ENCODE measurements at regions not wholly inside any gene's neighbourhood (a gene's known extent, or its start where the extent isn't known, plus 50 kb on each side); places are given as distances from the start of the nearest gene placed in this dataset.

DNA sequence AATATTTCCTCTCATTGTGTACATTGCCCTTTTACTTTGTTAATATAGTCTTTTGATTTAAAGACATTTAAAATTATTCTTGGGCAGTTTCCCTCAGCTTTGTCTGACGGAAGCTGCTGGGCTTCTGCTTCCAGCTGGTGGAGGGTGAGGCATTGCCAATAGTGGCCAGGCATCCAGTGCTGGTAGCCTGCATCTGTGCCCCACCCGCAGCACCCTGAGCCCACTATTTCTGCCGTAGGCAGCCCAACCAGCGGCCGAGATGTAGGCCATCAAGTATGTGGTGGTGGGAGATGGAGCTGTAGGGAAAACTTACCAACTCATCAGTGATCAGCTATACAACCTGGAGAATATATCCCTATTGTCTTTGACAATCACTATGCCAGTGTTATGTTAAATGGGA is 226.0 kb upstream of the SYNCRIP start:
- H3K9me3 ChIP-seq (ENCODE audit: control insufficient read depth, insufficient read depth, low read depth, low read length) = no peaks in the 10 kb centered on the region
- TF ChIP-seq EZH2 (IDR thresholded peaks at IDR 0.05; ENCODE audit: low read length, missing control alignments) = no peak
- TF ChIP-seq CTCF (conservative IDR thresholded peaks at IDR 0.05 in 1 of 2, IDR thresholded peaks at IDR 0.05 in 1 of 2; ENCODE audit: low read depth in 1 of 2, low read length in 2 of 2) = no peak
- no peaks in the 10 kb centered on the region for H3K36me3 ChIP-seq (ENCODE audit: control insufficient read depth, insufficient read depth, low read length)
- H3K4me2 ChIP-seq (ENCODE audit: extremely low read depth, insufficient read depth, low read length) = no peak overlapping the region
- no peak overlapping the region for H2AFZ ChIP-seq (ENCODE audit: low read length)
- no peaks in the 10 kb centered on the region for H3K27me3 ChIP-seq (ENCODE audit: control insufficient read depth, insufficient read depth, low read length)
- H3K9ac ChIP-seq (ENCODE audit: insufficient read depth, low read length) = no peak overlapping the region
- H3K4me3 ChIP-seq (replicated peaks in 1 of 4; ENCODE audit: control extremely low read depth in 1 of 4, insufficient read depth in 1 of 4, low read depth in 3 of 4, low read length in 4 of 4) = no peak overlapping the region
- H3K79me2 ChIP-seq (ENCODE audit: control insufficient read depth, insufficient read depth, low read length) = no peaks in the 10 kb centered on the region
- H3K27ac ChIP-seq (ENCODE audit: insufficient read depth, low read length) = no peak overlapping the region
- H4K20me1 ChIP-seq (ENCODE audit: control insufficient read depth, extremely low read depth, insufficient read depth, low read length) = no peaks in the 10 kb centered on the region
- DNase-seq (ENCODE audit: low read depth in 2 of 2) = no peak
- no peaks in the 10 kb centered on the region for H3K4me1 ChIP-seq (ENCODE audit: control insufficient read depth, extremely low read depth, insufficient read depth, low read length)

GRCh38 chr6:85867595-85867994 is 224.9 kb upstream of the SYNCRIP start:
- H3K36me3 ChIP-seq (ENCODE audit: control insufficient read depth, insufficient read depth, low read length) = no peaks in the 10 kb centered on the region
- no peak for DNase-seq (ENCODE audit: low read depth in 2 of 2)
- no peak overlapping the region for H3K4me3 ChIP-seq (replicated peaks in 1 of 4; ENCODE audit: control extremely low read depth in 1 of 4, insufficient read depth in 1 of 4, low read depth in 3 of 4, low read length in 4 of 4)
- TF ChIP-seq EZH2 (IDR thresholded peaks at IDR 0.05; ENCODE audit: low read length, missing control alignments) (no peak), CTCF (conservative IDR thresholded peaks at IDR 0.05 in 1 of 2, IDR thresholded peaks at IDR 0.05 in 1 of 2; ENCODE audit: low read depth in 1 of 2, low read length in 2 of 2) (no peak)
- H3K27me3 ChIP-seq (ENCODE audit: control insufficient read depth, insufficient read depth, low read length) = no peaks in the 10 kb centered on the region
- no peaks in the 10 kb centered on the region for H3K9me3 ChIP-seq (ENCODE audit: control insufficient read depth, insufficient read depth, low read depth, low read length)
- H3K4me1 ChIP-seq (ENCODE audit: control insufficient read depth, extremely low read depth, insufficient read depth, low read length) = no peaks in the 10 kb centered on the region
- no peak overlapping the region for H2AFZ ChIP-seq (ENCODE audit: low read length)
- H3K9ac ChIP-seq (ENCODE audit: insufficient read depth, low read length) = no peak overlapping the region
- no peak overlapping the region for H3K4me2 ChIP-seq (ENCODE audit: extremely low read depth, insufficient read depth, low read length)
- no peak overlapping the region for H3K27ac ChIP-seq (ENCODE audit: insufficient read depth, low read length)
- no peaks in the 10 kb centered on the region for H4K20me1 ChIP-seq (ENCODE audit: control insufficient read depth, extremely low read depth, insufficient read depth, low read length)
- H3K79me2 ChIP-seq (ENCODE audit: control insufficient read depth, insufficient read depth, low read length) = no peaks in the 10 kb centered on the region

DNA sequence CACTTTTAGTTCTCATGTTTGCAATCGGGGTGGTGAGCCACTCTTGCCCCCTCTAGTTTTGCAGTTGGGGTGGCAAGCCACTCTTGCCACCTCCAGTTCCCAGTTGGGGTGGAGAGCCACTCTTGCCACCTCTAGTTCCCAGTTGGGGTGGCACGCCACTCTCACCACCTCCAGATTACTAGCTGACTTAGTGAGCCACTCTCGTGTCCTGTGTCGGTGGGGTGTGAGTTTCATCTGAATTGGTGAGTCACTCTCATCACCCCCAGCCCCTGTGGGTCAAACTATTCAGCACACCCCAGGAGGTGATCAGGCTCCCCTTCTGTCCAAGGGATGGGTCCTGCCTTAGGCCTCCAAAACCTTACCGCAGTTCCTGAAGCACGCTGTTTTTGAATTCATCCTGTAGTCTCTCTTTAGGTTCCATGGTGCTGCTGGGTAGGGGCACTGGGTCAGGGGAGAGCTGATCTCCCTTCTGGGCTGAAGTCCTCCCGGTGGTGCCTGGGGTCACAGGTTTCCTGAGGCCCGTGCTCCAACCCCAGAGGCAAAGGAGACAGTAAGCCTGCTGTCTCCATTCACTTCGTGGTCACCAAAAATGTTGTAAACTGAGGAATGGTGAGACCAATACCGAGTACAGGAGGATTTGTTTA is 224.2 kb upstream of the SYNCRIP start:
- Histone ChIP-seq H3K27me3 (ENCODE audit: control insufficient read depth, insufficient read depth, low read length) (no peaks in the 10 kb centered on the region), H3K27ac (ENCODE audit: insufficient read depth, low read length) (no peak overlapping the region), H3K9ac (ENCODE audit: insufficient read depth, low read length) (no peak overlapping the region), H4K20me1 (ENCODE audit: control insufficient read depth, extremely low read depth, insufficient read depth, low read length) (no peaks in the 10 kb centered on the region), H3K4me3 (replicated peaks in 1 of 4; ENCODE audit: control extremely low read depth in 1 of 4, insufficient read depth in 1 of 4, low read depth in 3 of 4, low read length in 4 of 4) (peak overlapping the region in 1 of 4 experiments; percentile 63), H3K9me3 (ENCODE audit: control insufficient read depth, insufficient read depth, low read depth, low read length) (no peaks in the 10 kb centered on the region), H3K36me3 (ENCODE audit: control insufficient read depth, insufficient read depth, low read length) (no peaks in the 10 kb centered on the region), H3K4me1 (ENCODE audit: control insufficient read depth, extremely low read depth, insufficient read depth, low read length) (no peaks in the 10 kb centered on the region), H2AFZ (ENCODE audit: low read length) (peak overlapping the region; percentile 79), H3K4me2 (ENCODE audit: extremely low read depth, insufficient read depth, low read length) (peak overlapping the region; percentile 71), H3K79me2 (ENCODE audit: control insufficient read depth, insufficient read depth, low read length) (no peaks in the 10 kb centered on the region)
- TF ChIP-seq EZH2 (IDR thresholded peaks at IDR 0.05; ENCODE audit: low read length, missing control alignments) (no peak), CTCF (conservative IDR thresholded peaks at IDR 0.05 in 1 of 2, IDR thresholded peaks at IDR 0.05 in 1 of 2; ENCODE audit: low read depth in 1 of 2, low read length in 2 of 2) (no peak)
- DNase-seq (ENCODE audit: low read depth in 2 of 2) = no peak

All from fibroblast of lung (primary cell).